ENCODE measurements at regions not wholly inside any gene's neighbourhood (a gene's known extent, or its start where the extent isn't known, plus 50 kb on each side); places are given as distances from the start of the nearest gene placed in this dataset.

DNA sequence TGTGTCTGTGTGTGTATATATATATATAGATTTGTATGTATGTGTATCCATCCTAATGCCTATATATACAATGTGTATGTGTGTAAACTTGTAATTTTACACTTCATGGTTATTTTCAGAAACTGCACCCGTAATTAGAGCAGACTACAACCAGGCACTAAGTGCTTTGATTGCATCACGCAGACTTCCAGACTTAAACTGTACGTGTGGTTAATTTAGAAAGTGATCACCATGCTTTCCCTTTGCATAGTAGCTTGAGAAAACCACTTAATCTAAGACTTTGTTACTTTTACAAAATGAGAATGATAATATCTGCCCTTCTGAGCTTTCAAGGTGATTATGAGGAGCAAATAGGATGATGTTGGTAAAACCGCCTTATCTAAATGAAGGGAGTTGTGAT is 50.1 kb upstream of the E2F3 start:
- H3K9me3 Mint-ChIP-seq: peaks cover 6% of the 10 kb centered on the region
- DNase-seq: no peak

More for the DNA sequence above, 50.1 kb upstream of the E2F3 start:
- Histone ChIP-seq H3K4me3 (ENCODE audit: low read length) (no peak overlapping the region), H3K36me3 (ENCODE audit: insufficient read depth, low read length) (no peaks in the 10 kb centered on the region), H3K4me1 (ENCODE audit: insufficient read depth, low read length) (no peaks in the 10 kb centered on the region), H3K27me3 (ENCODE audit: control insufficient read depth in 1 of 2, insufficient read depth in 2 of 2, low read length in 2 of 2) (no peaks in the 10 kb centered on the region), H3K9me3 (ENCODE audit: control insufficient read depth in 1 of 2, insufficient read depth in 1 of 2, low read length in 2 of 2) (peaks cover 10 to 14% of the 10 kb centered on the region in 2 experiments), H3K27ac (ENCODE audit: low read depth in 1 of 2, low read length in 2 of 2) (no peak overlapping the region)
- CTCF ChIA-PET: no interaction called here
- H3K4me1 Mint-ChIP-seq (ENCODE audit: low read depth): no peaks in the 10 kb centered on the region
- intact Hi-C loops (cut with DNase I, micrococcal nuclease): no loop called here
- H3K27ac Mint-ChIP-seq: no peak overlapping the region
- no peaks in the 10 kb centered on the region for H3K27me3 Mint-ChIP-seq
- no peaks in the 10 kb centered on the region for H3K36me3 Mint-ChIP-seq (ENCODE audit: low read depth)
- TF ChIP-seq, protein P1, sequence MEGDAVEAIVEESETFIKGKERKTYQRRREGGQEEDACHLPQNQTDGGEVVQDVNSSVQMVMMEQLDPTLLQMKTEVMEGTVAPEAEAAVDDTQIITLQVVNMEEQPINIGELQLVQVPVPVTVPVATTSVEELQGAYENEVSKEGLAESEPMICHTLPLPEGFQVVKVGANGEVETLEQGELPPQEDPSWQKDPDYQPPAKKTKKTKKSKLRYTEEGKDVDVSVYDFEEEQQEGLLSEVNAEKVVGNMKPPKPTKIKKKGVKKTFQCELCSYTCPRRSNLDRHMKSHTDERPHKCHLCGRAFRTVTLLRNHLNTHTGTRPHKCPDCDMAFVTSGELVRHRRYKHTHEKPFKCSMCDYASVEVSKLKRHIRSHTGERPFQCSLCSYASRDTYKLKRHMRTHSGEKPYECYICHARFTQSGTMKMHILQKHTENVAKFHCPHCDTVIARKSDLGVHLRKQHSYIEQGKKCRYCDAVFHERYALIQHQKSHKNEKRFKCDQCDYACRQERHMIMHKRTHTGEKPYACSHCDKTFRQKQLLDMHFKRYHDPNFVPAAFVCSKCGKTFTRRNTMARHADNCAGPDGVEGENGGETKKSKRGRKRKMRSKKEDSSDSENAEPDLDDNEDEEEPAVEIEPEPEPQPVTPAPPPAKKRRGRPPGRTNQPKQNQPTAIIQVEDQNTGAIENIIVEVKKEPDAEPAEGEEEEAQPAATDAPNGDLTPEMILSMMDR (IDR thresholded peaks at IDR 0.05): no peak
- no peak overlapping the region for H3K4me3 Mint-ChIP-seq
- POLR2A ChIA-PET: interaction anchor here (1.3 to 4.4 kb wide), 2 partner anchors 15 to 32 kb away, joined by 3 to 25 read pairs; no protein-coding TSS in a partner anchor
- ATAC-seq (ENCODE audit: poor library complexity): no peak
